ENCODE measurements at regions not wholly inside any gene's neighbourhood (a gene's known extent, or its start where the extent isn't known, plus 50 kb on each side); places are given as distances from the start of the nearest gene placed in this dataset.
A peak's percentile ranks its signal among the peaks of the same experiment; 100 is the strongest.

DNA sequence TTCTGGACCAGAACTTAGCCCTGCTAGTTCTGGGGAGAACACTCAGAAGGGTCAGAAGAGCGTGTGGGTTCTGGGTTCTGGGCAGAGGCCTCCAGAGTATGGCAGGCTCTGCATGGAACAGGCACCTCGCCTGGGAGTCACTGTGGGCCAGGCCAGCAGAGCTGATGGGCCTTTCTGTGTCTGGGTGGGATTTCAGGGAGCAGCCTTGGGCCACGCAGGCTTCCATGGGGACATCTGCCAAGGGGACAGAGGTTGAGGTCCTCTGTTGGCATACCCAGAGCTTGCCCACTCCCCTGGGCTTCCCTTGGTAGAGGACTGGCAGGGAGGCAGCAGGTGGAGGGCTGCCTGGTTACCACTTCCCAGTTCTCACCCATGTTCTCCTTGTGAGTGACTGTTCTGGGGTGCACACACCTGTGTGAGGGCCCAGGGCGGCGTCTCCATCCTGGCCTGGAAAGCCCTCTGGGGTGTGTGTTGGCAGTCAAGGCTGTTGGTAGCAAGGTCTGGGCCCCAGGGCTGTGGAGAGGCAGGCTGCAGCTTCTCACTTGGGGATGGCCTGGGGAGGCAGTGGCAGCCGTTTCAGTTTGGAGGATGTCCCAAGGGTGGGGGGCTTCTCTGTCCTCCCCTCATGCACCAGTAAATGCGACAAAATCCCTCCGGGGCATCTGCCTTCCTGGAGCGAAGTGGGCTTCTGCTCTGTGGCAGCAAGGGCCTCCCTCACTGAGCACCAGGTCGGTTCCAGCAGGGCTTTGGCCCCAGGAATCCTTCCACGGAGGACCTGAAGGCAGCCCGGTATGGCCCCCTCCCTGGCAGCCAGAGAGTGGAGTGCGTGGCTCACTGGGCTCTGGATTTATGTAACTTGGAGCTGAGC lies 74.6 kb upstream of the HDAC4 start:
- DNase-seq: no peak

DNA sequence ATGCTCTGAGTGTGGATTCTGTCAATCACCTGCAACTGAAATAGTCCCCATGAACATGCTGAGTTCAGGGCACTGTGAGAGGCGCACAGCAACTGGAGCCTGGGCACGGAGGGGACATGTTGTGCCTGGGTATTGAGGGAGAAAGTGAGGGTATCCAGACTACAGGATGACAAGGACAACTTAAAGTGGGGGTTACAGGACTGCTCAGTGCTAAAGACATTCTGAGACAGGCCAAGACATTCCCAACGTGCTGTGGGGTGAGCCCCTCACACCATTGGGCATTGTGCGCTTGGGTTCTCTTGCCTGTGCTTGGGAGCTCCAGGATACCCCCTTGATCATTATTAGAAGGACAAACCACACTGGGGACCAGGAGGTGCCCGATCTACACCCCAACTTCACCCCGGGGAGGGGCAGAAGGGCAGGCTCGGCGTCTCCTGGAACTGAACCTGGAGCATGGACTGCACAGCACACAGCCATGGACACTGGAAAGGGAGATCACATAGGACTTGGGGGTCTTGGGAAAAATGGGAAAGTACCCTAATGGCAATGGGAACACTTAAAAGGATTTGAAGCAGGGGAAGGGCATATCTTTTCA lies 72.5 kb upstream of the HDAC4 start:
- no peak for DNase-seq

DNA sequence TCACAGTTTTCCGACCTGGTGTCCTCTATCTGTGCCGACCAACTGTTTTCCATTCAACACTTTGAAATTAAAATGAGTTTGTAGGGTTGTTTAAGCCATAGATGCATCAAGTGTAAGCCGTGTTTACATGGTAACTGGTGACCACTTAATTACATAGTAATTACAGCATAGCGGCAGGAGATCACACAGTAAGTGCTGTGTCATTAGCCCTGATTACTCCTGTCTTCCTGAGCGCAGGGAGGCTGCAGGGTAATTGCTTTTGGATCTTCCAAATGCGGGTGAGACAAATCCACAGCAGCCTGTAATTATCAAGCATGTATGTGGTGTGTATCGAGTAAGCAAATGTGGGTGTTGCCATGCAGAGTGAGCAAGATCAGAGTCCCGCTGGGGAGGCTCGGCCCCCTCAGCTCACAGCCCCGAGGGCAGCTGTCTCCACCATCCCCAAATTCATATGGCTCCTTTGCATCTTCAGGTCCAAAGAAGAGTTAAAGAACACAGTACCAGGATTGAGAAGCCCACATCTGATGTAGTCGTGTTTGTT lies 71.5 kb upstream of the HDAC4 start:
- DNase-seq: no peak

DNA sequence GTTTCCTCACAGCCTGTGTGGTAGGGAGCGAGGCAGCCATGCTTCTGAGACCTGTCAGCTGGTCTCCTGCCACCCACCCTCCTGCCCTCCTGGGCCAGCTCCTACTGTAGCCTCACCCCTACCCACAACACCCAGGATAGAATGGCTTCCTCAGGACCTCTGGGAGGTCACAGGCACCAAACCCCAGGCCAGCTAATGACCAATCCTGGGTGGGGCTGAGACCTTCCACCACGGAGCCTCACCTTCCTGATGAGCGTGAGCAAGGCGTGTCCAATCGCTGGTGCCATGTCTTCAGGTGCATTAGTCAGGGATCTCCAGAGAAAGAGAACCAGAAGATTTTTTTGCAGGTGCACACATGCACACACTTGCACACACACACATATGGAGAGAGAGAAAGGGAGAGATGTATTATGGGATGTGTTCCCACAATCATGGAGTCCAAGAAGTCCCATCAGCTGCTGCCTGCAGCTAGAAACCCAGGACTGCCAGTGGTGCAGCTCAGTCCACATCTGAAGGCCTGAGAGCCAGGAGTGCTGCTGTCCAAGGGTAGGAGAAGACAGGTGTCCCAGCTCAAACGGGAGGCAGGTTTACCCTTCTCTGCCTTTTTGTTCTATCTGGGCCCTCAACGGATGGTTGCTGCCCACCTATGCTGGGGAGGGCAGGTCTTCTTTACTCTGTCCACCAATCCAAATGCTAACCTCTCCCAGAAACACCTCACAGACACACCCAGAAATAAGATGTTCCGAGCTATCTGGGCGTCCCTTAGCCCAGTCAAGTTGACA lies 70.4 kb upstream of the HDAC4 start:
- no peak for DNase-seq

DNA sequence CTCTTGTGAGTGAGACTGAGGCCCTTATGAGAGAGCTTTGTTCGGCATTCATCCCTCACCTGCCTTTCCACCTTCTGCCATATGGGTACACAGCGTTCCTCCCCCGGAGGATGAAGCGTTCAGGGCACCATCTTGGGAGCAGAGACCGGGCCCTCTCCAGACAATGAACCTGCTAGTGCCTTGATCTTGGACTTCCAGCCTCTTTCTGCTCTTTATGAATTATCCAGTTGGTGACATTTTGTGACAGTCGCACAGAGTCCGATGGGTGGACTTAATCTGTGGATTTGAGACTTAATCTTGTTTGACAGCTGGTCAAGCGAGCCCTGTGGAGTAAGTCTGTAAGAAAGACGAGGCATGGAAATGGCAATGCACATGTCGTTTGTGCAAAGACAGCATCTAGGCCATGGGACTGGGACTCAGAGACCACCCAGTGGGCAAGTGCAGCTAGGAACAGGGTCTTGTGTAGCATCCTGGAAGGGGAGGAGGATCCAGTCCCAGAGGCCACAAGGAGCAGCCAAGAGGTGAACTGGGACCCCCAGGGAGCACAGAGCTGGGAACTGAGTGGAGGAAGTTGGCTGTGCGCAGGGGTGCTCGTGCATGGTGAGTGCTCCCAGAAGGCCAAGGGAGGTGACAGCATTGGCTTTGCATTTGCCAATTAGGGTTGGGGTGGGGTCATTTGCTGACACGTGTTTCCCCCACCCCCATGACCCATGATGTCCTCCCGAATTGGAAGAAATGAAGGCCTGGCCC lies 69.5 kb upstream of the HDAC4 start:
- no peak for DNase-seq

DNA sequence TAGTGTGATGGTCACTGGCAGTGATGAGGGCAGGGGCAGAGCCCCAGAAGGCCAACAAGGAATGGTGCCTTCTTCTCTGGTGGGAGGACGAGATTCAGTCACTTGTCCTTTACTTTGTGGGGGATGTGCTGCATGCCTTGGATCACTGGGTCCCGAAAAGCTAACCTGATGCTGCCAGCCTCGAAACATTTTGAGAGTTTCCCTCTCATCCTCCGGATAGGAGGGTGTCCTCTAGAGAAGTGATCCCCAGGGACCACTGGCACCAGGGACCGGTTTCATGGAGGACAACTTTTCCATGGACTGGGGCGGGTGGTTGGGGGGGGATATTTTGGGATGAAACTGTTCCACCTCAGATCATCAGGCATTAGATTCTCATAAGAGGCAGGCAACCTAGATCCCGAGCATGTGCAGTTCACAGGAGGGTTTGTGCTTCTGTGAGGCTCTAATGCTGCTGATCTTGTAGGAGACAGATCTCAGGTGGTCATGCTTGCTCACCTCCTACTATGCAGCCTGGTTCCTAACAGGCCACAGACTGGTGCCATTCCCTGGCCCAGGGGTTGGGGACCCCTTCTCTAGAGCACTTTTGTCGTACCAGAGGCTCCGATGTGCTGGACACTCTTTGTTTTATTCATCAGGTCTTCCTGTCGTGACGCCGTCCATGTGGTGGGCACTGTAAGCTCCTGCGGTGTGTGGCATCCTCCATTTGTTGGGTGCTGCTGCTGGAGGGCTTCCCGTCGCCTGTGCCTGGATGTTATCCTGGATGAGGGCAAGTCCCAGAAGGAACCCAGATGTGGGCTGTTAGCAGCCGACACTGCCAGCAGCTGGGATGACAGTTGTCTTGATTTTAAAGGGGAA lies 68.5 kb upstream of the HDAC4 start:
- no peak for DNase-seq

DNA sequence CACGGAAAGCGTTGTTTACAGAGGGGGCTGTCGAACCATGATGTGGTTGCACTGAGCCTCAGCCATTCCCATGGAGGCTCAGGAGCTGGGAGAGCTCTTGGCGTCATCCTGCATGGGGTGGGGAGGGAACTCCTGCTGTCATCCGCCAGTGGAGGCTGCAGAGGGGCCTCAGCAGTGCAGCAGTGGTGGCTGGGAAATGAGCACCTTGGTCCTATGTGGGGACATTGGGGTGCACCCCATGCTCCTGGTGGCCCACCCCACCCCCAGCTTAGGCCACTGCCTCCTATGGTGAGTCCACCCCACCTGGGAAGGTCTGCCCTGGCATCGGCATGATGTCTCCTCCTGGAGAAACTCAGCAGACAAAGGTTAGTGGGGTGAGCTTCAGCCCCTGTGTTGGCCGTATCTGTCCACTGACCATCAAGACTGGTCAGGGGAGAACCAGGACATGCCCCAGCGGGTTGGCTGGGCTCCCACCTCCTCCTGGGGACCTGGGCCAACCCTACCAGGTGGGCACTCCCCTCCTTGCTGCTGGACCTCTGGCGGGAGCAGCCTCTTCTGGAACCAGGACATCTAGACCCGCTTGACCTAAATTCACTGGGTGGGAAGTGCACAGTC lies 67.8 kb upstream of the HDAC4 start:
- no peak for DNase-seq

DNA sequence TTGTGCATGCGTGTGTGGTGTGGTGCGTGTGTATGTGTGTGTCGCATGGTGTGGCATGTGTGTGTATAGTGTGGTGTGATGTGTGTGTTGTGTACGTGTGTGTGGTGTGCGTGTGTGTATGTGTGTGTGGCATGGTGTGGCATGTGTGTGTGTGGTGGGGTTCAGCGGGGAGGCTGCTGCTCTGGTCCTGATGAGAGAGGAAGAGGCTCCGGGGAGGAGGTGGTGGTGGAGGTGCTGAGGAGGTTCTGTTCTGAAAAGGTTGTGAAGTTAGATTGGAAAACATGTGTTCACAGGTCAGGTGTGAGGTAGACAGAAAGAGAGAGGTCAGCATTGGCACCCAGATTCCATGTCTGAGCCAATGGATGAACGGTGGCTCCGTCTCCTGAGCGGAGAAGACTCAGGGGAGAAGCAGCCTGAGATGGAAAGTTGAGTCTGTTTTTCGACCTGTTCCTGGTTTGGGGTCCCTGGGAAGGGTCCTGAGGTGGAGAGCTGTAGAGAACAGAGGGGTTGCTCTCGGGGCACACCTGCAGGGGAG lies 67.2 kb upstream of the HDAC4 start:
- DNase-seq: no peak

DNA sequence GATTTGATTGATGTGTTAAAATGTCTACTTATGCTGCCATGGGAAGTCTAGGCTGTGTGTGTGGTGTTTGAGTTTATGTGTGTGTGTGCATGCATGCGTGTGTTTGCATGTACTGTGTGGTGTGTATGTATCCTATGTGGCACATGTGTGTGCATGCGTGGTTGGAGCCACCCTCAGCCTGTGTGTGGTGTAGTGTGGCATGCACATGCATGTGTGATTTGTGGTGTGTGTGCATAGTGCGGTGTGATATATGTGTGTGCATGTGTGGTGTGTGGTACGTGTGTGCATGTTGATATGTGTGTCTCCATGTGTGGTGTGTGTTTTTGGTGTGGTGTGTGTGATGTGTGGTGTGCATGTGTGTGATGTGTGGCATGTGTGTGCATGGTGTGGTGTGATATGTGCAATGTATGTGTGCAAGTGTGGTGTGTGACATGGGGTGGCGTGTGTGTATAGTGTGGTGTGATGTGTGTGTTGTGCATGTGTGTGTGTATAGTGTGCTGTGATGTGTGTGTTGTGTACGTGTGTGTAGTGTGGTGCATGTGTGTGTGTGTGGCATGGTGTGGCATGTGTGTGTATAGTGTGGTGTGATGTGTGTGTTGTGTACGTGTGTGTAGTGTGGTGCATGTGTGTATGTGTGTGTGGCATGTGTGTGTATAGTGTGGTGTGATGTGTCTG lies 66.6 kb upstream of the HDAC4 start:
- no peak for DNase-seq

DNA sequence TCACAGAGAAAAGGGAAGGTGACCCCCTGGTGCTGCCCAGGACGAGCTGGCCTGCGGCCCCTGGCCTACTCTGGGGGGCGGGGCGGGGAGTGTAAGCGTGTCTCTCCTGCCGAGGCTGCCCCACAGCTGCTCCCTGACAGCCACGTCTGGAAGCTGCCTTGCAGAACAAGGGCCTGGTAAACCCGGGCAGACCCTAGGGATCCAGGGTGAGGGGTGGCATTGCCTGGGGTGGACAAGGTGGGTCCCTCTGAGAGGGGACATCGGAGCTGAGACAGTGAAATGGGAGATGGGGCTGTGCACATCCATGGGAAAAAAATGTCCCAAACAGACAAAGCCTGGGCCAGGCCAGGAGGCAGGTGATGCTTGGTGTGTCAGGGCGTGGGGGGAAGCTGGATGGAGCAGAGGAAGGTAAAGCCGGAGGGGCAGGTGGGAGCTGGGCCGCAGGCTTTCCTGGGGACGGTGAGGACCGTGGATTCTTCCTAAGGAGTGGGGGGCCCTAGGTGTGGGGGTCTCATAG lies 66.0 kb upstream of the HDAC4 start:
- no peak for DNase-seq

DNA sequence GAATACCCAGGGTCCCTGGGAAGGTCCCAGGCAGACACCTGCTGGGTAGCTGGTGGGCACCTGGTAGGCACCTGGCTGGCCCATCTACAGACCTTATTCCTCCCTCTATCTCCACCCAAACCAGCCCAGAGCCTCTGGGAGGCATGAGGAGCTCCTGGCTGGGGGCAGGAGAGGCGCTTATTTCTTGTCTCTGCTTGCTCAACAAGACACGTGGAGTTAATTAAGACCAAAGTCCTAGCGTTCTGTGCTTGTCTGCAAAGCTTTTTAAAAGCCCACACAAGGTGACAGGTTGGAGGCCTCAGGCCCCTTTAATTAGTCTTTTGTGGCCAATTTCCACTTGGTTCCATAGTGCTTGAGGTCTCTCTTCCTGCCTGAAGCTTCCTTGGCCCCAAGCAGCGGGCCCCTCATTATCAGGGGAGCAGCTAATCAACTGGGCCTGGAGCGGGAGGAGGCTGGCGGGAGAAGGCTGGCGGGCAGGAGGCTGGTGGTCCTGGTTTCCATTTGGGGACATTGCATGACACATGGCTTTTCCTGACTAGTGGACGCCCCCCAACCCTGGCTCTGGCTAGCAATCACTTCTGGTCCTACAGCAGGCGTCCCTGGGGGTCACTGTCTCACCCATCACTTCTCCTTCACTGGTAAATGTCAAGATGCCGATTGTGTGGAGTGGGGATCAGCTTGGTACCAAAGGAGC lies 65.4 kb upstream of the HDAC4 start:
- DNase-seq: no peak

DNA sequence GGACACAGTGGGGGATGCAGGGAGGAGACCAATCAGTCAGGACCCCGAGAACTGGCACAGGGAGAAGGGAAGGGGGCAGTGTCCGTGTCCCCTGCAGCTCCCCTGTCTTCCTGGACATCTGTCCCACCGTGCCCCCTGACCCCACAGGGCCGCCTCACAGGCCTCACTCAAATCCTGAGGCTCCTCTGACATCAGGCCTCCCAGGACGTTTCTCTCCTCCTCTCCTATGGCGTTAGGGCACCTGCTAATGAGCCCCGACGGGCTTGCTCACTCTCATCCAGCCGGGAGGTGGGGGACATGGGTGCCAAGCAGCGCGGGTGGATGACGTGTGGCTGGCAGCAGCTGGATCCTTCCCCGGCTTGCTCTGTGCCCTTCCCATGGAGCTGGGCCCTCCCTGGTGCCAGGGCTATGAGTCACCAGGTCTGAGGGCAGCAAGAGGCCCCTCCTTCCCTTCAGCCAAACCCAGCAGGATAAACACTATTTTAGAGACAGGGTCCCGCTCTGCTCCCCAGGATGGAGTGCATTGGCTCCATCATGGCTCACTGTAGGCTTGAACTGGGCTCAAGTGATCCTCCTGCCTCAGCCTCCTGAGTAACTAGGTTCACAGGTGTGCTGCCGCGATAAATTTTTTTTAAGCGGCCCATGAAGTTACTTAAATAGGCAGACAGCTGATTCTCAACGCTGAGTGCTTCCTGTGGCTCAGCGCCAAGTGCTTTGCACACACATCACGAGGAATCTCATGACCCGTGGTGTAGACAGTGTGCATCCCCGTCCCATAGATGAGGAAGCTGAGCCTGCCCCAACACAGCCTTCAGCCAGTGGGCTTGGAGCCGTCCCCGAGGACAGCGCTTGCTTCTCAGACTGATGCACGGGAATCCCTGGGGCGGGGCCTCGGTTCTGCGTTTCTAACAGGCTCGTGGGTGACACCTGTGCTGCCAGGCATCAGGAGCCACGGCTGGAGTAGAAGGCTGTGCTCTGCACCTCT lies 64.5 kb upstream of the HDAC4 start:
- peak; percentile 23 for DNase-seq

DNA sequence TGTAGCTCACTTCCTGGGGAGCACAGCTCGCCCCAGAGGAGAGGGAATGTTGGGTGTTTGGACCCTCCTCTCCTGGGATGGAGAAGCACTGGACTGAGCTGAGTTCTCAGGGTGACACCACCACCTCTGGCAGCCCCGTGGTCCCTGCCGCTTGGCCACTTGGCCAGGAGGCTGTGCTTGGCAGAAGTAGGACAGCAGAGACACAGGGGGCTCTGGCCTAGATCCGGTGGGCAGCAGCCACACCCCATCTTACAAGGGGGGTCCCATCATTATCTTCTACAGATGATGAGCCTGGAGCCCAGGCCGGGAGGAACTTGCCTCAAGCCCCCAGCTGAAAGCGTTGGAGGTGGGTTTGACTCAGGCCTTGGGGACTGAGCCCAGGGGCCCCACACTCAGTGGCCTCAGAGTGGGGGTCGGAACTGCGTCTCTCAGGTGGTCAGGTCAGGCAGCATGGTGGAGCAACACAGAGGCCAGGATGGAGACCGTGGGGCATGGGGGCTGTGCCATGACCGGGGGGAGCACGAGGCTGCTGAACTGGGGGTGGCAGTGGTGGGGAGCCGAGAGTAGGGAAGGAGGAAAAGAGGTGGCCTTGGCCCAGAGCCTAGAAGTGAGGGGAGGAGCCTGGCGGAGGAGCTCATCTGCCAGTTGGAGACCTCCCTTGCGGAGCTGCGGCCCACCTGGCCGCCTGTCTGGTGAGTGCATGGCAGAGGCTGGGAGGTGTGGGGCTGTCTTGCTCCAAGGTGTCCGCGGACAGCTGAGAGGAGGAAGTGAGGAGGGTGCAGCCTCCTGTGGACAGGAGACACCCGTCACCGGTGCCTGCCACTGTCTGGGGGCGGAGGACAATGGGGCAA lies 63.6 kb upstream of the HDAC4 start:
- DNase-seq: no peak

DNA sequence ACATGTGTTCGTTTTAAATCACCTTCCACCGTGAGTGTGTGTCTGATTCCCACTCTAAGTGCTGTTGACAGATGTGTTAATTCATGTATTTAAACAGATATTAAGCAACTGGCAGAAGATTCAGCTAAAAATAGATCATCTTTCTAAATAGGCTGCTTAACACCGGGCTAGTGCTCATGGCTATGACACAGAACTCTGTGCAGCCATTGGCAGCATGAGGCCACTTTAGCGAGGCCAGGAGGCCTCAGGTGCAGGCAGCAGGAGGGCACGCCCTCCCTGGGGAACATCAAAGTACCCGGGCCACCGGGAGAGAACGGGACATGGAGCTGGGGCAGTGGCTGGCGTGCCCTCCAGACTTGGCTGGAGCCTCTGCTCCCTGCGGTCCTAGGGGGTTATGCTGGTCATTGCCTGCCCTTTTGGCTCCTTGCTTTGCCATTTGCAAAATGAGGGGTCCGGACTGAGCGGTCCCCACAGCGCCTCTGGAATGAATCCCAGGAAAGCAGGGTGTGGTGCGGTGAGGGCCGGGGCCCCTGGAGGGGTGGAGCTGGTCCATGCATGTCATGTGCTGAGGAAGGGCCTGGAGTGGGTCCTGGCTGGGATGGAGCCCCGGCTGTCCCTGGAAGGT lies 62.8 kb upstream of the HDAC4 start:
- no peak for DNase-seq

DNA sequence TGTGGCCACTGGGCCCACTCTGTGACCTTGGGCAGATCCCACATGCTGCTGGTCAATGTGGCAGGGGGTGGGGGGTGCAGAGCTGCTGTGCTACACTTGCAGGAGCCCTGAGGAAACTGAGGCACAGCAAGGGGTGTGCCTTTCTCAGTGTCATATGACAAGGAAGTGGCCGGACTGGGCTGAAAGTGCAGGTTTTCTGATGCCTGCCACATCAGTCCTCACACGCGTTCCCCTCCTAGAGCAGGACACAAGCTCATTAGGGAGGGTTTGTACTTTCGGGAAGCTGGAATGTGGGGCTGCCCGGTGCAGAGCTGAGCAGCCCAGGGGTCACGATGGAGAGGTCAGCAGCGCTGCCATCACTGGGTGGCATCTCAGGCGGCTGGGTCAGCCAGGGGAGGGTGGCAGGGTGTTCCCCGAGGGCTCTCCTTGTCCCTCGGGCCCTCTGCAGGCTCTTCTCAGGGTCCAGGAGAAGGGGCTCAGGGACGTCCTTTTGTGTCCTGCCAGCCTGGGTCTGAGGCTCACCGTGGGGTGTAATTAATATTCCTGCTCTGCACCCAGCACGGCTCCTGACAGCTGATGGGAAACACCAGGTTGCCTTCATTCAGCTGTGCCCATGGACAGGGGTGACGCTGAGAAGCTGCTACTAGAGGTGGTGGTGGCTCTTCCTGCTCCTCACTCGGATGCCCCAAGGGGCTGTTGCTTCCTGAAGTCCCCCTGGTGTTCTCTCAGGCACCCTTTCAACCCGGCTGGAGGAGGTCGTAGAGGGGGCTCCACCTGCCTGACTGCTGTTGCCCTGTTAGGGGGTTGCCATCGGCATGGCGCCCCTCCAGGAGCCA lies 62.1 kb upstream of the HDAC4 start:
- DNase-seq: no peak

DNA sequence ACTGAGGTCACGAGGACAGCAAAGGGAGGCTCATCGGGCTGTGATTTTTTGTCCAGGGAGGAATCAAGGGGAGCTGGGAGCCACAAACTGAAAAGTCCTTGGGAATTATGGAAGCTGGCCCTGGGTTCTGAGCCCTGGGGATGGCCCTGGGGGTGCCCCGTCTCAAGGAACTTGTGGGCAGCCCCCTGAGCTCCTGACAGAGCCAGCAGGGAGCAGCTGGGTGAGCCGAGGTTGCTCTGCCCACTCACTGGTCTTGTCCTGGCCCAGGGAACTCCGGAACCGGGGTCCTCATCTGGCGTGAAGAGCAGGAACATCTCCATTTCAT lies 61.3 kb upstream of the HDAC4 start:
- no peak for DNase-seq

All from fibroblast of skin of scalp (primary cell).